Uterus (tissue), 3 donors: ENCODE measurements at regions not wholly inside any gene's neighbourhood (a gene's known extent, or its start where the extent isn't known, plus 50 kb on each side); places are given as distances from the start of the nearest gene placed in this dataset.

ENCODE experiments used
- DNase-seq, 2 donors: peaks; one replicate each; pipeline ENCODE4 v3.0.0-alpha.2; 2019 to 2020
- H3K27ac ChIP-seq, 2 donors: fragments of 200-600 bp; sonication (generic); 1 replicate in 1 of 2; 2 replicates in 1 of 2; pipeline ENCODE4 v1.5.1; 2016 to 2018
- H3K27me3 ChIP-seq, 2 donors: fragments of 200-600 bp; sonication (generic); one replicate each; pipeline ENCODE4 v1.5.1; 2018 to 2019; ENCODE audit warnings: control low read depth in 1 of 2
- H3K36me3 ChIP-seq, 2 donors: fragments of 200-600 bp; sonication (generic); one replicate each; pipeline ENCODE4 v1.5.1; 2019; ENCODE audit warnings: control low read depth in 1 of 2
- H3K4me1 ChIP-seq, 2 donors: fragments of 200-600 bp; sonication (generic); one replicate each; pipeline ENCODE4 v1.5.1; 2018 to 2019; ENCODE audit warnings: control low read depth in 1 of 2
- H3K4me3 ChIP-seq, 2 donors: fragments of 200-600 bp; sonication (generic); 1 replicate in 1 of 2; 2 replicates in 1 of 2; pipeline ENCODE4 v1.5.1; 2018 to 2019; ENCODE audit warnings: mild to moderate bottlenecking in 1 of 2
- H3K9me3 ChIP-seq, 2 donors: fragments of 200-600 bp; sonication (generic); one replicate each; pipeline ENCODE4 v1.5.1; 2019; ENCODE audit warnings: control low read depth in 1 of 2
- POLR2A ChIP-seq, 2 donors: fragments of 450-650 bp; IDR thresholded peaks; one replicate each; pipeline ENCODE4 v1.6.1; 2016; ENCODE audit warnings: antibody characterized with exemption in 2 of 2, mild to moderate bottlenecking in 1 of 2, moderate library complexity in 1 of 2
- intact Hi-C: fragments of 100-400 bp; cut with DNase I; formaldehyde crosslinking; loops from one replicate; pipeline ENCODE4 v1.15.1; 2023; ENCODE audit warnings: low total_unique reads
- TF ChIP-seq, protein P1 (sequence below), 4 experiments: fragments of 200-600 bp in 2 of 4; fragments of 450-650 bp in 2 of 4; sonication (generic) in 2 of 4; IDR thresholded peaks; one replicate each; pipeline ENCODE4 v1.5.1; 2016 to 2019; ENCODE audit warnings: antibody characterized with exemption in 4 of 4, mild to moderate bottlenecking in 2 of 4, moderate library complexity in 1 of 4
- donor health status: DM: yes; HTN: yes; CAD: no.

DNA sequence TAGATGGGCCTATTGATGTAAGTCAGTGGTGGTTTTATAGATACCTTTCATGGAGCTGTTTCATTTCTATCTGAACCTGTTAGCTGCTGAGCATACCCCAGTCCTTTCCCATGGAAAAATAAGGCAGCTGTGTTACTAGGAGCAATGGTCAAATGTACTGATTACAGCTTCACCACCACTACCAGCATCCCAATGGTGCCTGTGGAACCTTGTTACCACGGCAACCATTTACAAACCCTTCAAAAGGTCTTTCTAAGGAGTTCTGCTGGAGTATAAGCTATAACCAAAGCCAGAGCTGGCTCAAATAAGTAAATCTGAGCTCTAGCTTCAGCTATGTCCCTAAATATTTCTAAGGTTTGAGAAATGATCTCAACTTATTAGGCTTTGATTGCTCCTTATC is 133.4 kb upstream of the ACP3 start:
- H3K9me3 ChIP-seq = no peaks in the 10 kb centered on the region
- no peaks in the 10 kb centered on the region for H3K4me1 ChIP-seq
- H3K36me3 ChIP-seq = no peaks in the 10 kb centered on the region
- DNase-seq = no peak
- H3K4me3 ChIP-seq = no peak overlapping the region
- TF ChIP-seq, protein P1, sequence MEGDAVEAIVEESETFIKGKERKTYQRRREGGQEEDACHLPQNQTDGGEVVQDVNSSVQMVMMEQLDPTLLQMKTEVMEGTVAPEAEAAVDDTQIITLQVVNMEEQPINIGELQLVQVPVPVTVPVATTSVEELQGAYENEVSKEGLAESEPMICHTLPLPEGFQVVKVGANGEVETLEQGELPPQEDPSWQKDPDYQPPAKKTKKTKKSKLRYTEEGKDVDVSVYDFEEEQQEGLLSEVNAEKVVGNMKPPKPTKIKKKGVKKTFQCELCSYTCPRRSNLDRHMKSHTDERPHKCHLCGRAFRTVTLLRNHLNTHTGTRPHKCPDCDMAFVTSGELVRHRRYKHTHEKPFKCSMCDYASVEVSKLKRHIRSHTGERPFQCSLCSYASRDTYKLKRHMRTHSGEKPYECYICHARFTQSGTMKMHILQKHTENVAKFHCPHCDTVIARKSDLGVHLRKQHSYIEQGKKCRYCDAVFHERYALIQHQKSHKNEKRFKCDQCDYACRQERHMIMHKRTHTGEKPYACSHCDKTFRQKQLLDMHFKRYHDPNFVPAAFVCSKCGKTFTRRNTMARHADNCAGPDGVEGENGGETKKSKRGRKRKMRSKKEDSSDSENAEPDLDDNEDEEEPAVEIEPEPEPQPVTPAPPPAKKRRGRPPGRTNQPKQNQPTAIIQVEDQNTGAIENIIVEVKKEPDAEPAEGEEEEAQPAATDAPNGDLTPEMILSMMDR (IDR thresholded peaks at IDR 0.05) = no peak
- no peak for TF ChIP-seq POLR2A (IDR thresholded peaks at IDR 0.05)
- intact Hi-C loops = no loop called here
- no peaks in the 10 kb centered on the region for H3K27me3 ChIP-seq
- no peak overlapping the region for H3K27ac ChIP-seq

DNA sequence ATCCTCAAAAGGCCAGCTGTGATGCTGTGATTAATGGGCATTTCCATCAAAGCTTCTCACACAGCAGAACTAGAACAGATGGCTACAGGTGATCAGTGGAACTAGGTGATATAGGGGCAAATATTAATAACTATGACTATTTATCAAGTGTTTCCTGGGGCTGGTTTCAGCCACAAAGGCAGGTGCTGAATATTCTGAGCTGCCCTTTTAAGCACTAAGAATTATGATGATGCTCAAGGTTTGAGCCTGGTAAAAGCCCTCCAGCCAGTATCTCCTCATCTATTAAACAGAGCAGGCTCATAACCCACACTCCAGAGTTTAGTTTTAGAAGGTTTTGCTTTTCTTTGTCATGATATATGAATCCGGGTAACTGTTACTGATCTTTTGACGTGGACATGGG is 129.5 kb upstream of the ACP3 start:
- H3K4me1 ChIP-seq = no peaks in the 10 kb centered on the region
- intact Hi-C loops = no loop called here
- DNase-seq = no peak
- no peaks in the 10 kb centered on the region for H3K27me3 ChIP-seq
- H3K9me3 ChIP-seq = no peaks in the 10 kb centered on the region
- H3K27ac ChIP-seq = no peak overlapping the region
- no peaks in the 10 kb centered on the region for H3K36me3 ChIP-seq
- TF ChIP-seq, protein P1 (IDR thresholded peaks at IDR 0.05) = no peak
- no peak for TF ChIP-seq POLR2A (IDR thresholded peaks at IDR 0.05)
- H3K4me3 ChIP-seq = no peak overlapping the region

DNA sequence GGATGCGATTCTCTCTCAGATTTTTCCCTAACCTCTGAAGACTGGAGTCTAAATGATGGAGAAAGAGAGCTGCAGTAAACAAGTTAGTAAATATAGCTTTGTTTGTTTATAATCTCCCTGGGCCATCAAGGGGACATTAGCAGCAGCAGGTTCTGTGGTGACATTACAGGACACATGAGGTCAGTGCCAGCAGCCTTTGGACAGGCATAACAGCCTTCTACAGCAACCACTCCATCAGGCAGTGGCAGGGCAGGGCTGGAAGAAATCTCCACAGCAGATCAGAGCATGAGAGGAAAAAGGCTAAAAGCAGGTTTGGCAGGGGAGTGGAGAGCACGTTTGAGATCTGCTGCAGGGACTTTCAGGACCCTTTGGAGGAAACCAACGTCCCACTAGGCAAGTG is 127.6 kb upstream of the ACP3 start:
- no peak for TF ChIP-seq POLR2A (IDR thresholded peaks at IDR 0.05)
- TF ChIP-seq, protein P1 (IDR thresholded peaks at IDR 0.05) = no peak
- Histone ChIP-seq H3K27me3 (no peaks in the 10 kb centered on the region), H3K4me1 (no peaks in the 10 kb centered on the region), H3K27ac (no peak overlapping the region), H3K4me3 (no peak overlapping the region), H3K36me3 (no peaks in the 10 kb centered on the region), H3K9me3 (no peaks in the 10 kb centered on the region)
- intact Hi-C loops = no loop called here
- no peak for DNase-seq

DNA sequence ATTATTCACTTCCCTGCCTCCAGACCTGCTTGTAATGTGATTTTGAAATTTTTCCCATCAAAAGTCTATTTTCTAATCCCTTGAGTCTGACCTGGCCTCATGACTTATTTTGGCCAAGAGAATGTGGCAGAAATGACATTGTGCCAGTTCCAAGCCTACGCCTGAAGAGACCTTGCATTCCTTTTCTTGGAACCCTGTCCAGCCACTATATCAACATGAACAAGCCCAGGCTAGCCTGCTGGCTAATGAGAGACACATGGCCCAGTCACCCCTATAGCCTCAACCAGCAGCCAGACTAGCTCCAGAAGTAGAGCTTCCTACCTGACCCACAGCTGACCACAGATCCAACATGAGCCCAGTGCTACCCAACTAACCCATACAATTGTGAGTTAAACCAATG is 121.1 kb upstream of the ACP3 start:
- H3K4me1 ChIP-seq = no peaks in the 10 kb centered on the region
- no peaks in the 10 kb centered on the region for H3K9me3 ChIP-seq
- no peaks in the 10 kb centered on the region for H3K36me3 ChIP-seq
- intact Hi-C loops = no loop called here
- TF ChIP-seq POLR2A (IDR thresholded peaks at IDR 0.05) = no peak
- TF ChIP-seq, protein P1 (IDR thresholded peaks at IDR 0.05) = no peak
- no peak overlapping the region for H3K27ac ChIP-seq
- no peaks in the 10 kb centered on the region for H3K27me3 ChIP-seq
- no peak overlapping the region for H3K4me3 ChIP-seq
- DNase-seq = no peak

DNA sequence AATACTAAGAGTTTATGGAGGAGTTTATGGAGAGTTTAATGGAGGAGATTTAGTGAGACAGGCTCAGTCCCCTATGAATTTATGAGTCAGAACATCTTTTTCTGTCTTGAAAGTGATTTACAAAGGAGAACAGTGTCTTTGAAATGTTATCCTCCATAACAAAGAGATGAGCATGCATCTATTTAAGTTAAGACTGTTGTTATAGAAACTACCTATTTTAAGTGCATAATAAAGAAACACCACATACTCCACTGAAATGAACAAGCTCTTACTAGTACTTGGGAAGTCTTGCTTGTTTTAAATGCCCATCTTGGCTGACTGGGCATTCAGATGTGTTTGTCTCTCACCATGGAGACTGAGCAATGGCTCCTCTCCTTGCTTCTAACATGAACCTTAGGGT is 118.7 kb upstream of the ACP3 start:
- intact Hi-C loops = no loop called here
- no peaks in the 10 kb centered on the region for H3K4me1 ChIP-seq
- no peak overlapping the region for H3K27ac ChIP-seq
- no peak overlapping the region for H3K4me3 ChIP-seq
- H3K36me3 ChIP-seq = no peaks in the 10 kb centered on the region
- TF ChIP-seq POLR2A (IDR thresholded peaks at IDR 0.05) = no peak
- TF ChIP-seq, protein P1 (IDR thresholded peaks at IDR 0.05) = no peak
- no peaks in the 10 kb centered on the region for H3K27me3 ChIP-seq
- DNase-seq = no peak
- H3K9me3 ChIP-seq = no peaks in the 10 kb centered on the region
